B cell (primary cell): ENCODE measurements at regions not wholly inside any gene's neighbourhood (a gene's known extent, or its start where the extent isn't known, plus 50 kb on each side); places are given as distances from the start of the nearest gene placed in this dataset.

Source experiments
- ATAC-seq: fragments of 200-7000 bp; cut with Tn5 transposase; one replicate; pipeline ENCODE4 v1.10.0; 2021; ENCODE audit warnings: low read depth, mild to moderate bottlenecking, moderate number of reproducible peaks, moderate library complexity
- CTCF ChIA-PET: fragments of 350-600 bp; sonication (Branson Sonifier 250); formaldehyde crosslinking; loops from one replicate; lab custom pipeline; 2021; ENCODE audit warnings: antibody characterized with exemption, inconsistent platforms; lab: Charles Lee
- POLR2A ChIA-PET: fragments of 350-600 bp; sonication (Branson Sonifier 250); formaldehyde crosslinking; loops from one replicate; lab custom pipeline; 2021; ENCODE audit warnings: antibody characterized with exemption; lab: Charles Lee
- DNase-seq: peaks from one replicate; pipeline ENCODE4 v3.0.0; 2013
- H2AFZ ChIP-seq: 2 replicates; pipeline ENCODE4 v1.6.1; 2012; ENCODE audit warnings: mild to moderate bottlenecking, low read depth, low read length; ENCODE audit not compliant: insufficient read depth, poor library complexity, severe bottlenecking
- H3K27ac ChIP-seq, 2 donors: 1 replicate in 1 of 2; 2 replicates in 1 of 2; pipeline ENCODE4 v1.5.1; 2012 to 2013; ENCODE audit warnings: low read length in 2 of 2, mild to moderate bottlenecking in 2 of 2, moderate library complexity in 1 of 2
- H3K27me3 ChIP-seq, 4 experiments: fragments of 200-600 bp in 1 of 4; sonication (generic) in 1 of 4; replicated peaks in 1 of 4; 1 replicate in 2 of 4; 2 replicates in 2 of 4; pipeline versions ENCODE4 v1.6.1 to v1.7.0; 2013 to 2016; ENCODE audit warnings: low read length in 3 of 4, mild to moderate bottlenecking in 2 of 4, mixed read lengths in 1 of 4, moderate library complexity in 1 of 4; ENCODE audit not compliant: insufficient read depth in 4 of 4, control insufficient read depth in 3 of 4; ENCODE audit errors: control extremely low read depth in 1 of 4
- H3K36me3 ChIP-seq, 2 experiments: replicated peaks in 1 of 2; 1 replicate in 1 of 2; 2 replicates in 1 of 2; pipeline versions ENCODE4 v1.6.1 to v1.7.1; 2013; ENCODE audit warnings: low read length in 1 of 2; ENCODE audit not compliant: insufficient read depth in 2 of 2, control insufficient read depth in 1 of 2; ENCODE audit errors: control extremely low read depth in 1 of 2, extremely low read depth in 1 of 2
- H3K4me1 ChIP-seq, 2 donors: fragments of 200-600 bp in 1 of 2; sonication (generic) in 1 of 2; 1 replicate in 1 of 2; 2 replicates in 1 of 2; pipeline versions ENCODE4 v1.5.1 to v1.6.1; 2013 to 2017; ENCODE audit warnings: low read length in 2 of 2; ENCODE audit not compliant: control insufficient read depth in 2 of 2, insufficient read depth in 2 of 2
- H3K4me2 ChIP-seq: replicated peaks from 2 replicates; pipeline ENCODE3; 2012; ENCODE audit warnings: mild to moderate bottlenecking, low read depth, low read length; ENCODE audit not compliant: poor library complexity, severe bottlenecking
- H3K4me3 ChIP-seq, 5 experiments: fragments of 200-600 bp in 1 of 5; sonication (generic) in 1 of 5; 1 replicate in 3 of 5; 2 replicates in 2 of 5; pipeline versions ENCODE4 v1.5.1 to v1.7.0; 2011 to 2016; ENCODE audit warnings: low read length in 4 of 5, mild to moderate bottlenecking in 4 of 5, low read depth in 2 of 5, control low read depth in 1 of 5, moderate library complexity in 1 of 5; ENCODE audit not compliant: insufficient read depth in 1 of 5; ENCODE audit errors: control extremely low read depth in 1 of 5, extremely low read depth in 1 of 5
- H3K79me2 ChIP-seq: fragments of 200-600 bp; sonication (generic); one replicate; pipeline ENCODE4 v1.6.0; 2016; ENCODE audit warnings: low read length; ENCODE audit not compliant: control insufficient read depth, insufficient read depth
- H3K9ac ChIP-seq: fragments of 200-600 bp; sonication (generic); 2 replicates; pipeline ENCODE4 v1.6.1; 2017; ENCODE audit warnings: mild to moderate bottlenecking, low read length, moderate library complexity
- H3K9me3 ChIP-seq, 3 donors: one replicate each; pipeline versions ENCODE4 v1.6.1 to v1.7.1; 2013; ENCODE audit warnings: low read length in 2 of 3; ENCODE audit not compliant: control insufficient read depth in 2 of 3, insufficient read depth in 1 of 3; ENCODE audit errors: control extremely low read depth in 1 of 3
- H4K20me1 ChIP-seq: 2 replicates; pipeline ENCODE4 v1.6.0; 2012; ENCODE audit warnings: mild to moderate bottlenecking, low read length; ENCODE audit not compliant: insufficient read depth, control insufficient read depth, poor library complexity, severe bottlenecking
- H3K27ac Mint-ChIP-seq: one replicate; pipeline ENCODE4 v1.8.0; 2021; ENCODE audit warnings: mixed read lengths
- H3K27me3 Mint-ChIP-seq: one replicate; pipeline ENCODE4 v1.8.0; 2021; ENCODE audit warnings: mixed read lengths
- H3K4me1 Mint-ChIP-seq: one replicate; pipeline ENCODE4 v1.8.0; 2021; ENCODE audit warnings: mixed read lengths
- H3K4me3 Mint-ChIP-seq: one replicate; pipeline ENCODE4 v1.8.0; 2021; ENCODE audit warnings: mixed read lengths
- H3K9me3 Mint-ChIP-seq: one replicate; pipeline ENCODE4 v1.8.0; 2022; ENCODE audit warnings: mixed read lengths; ENCODE audit not compliant: insufficient read depth
- CTCF ChIP-seq: fragments of 200-600 bp; IDR thresholded peaks from one replicate; pipeline ENCODE4 v1.8.0; 2022; ENCODE audit warnings: antibody characterized with exemption, mild to moderate bottlenecking
- EZH2 ChIP-seq: IDR thresholded peaks from 2 replicates; pipeline ENCODE4 v1.6.1; 2012; ENCODE audit warnings: borderline replicate concordance, low read depth, mild to moderate bottlenecking, moderate library complexity, low read length; ENCODE audit not compliant: insufficient read depth, poor library complexity, severe bottlenecking
- WGBS: methylation state at CpG from one replicate; pipeline ENCODE4 v1.1.5; 2013; ENCODE audit warnings: missing lambda C conversion rate; ENCODE audit not compliant: insufficient coverage; 5-methylcytosine and 5-hydroxymethylcytosine counted together
- intact Hi-C: fragments of 100-400 bp; cut with micrococcal nuclease; formaldehyde crosslinking; loops from one replicate; pipeline ENCODE4 v1.10.0; 2022

- no peaks in the 10 kb centered on the region for H3K4me1 Mint-ChIP-seq
- H3K9ac ChIP-seq = no peak overlapping the region
- no peaks in the 10 kb centered on the region for H3K9me3 ChIP-seq
- POLR2A ChIA-PET = no interaction called here
- H3K4me1 ChIP-seq = no peaks in the 10 kb centered on the region
- no peak overlapping the region for H2AFZ ChIP-seq
- H3K27ac ChIP-seq = no peak overlapping the region
- TF ChIP-seq CTCF (no peak), EZH2 (no peak)
- intact Hi-C loops = no loop called here
- no peaks in the 10 kb centered on the region for H3K27me3 Mint-ChIP-seq
- CTCF ChIA-PET = no interaction called here
- DNase-seq (no peak), ATAC-seq (no peak)
- no peak overlapping the region for H3K4me2 ChIP-seq
- H3K27ac Mint-ChIP-seq = no peak overlapping the region
- H3K36me3 ChIP-seq = no peaks in the 10 kb centered on the region
- no peaks in the 10 kb centered on the region for H4K20me1 ChIP-seq
- H3K27me3 ChIP-seq = no peaks in the 10 kb centered on the region
- no CpG with 5 or more reads among the region's 1 CpG for WGBS
- H3K9me3 Mint-ChIP-seq = peaks cover 6% of the 10 kb centered on the region
- H3K4me3 Mint-ChIP-seq = no peak overlapping the region
- no peak overlapping the region for H3K4me3 ChIP-seq
- no peaks in the 10 kb centered on the region for H3K79me2 ChIP-seq
Observed at GRCh38 chr9:15021146-15021545, 110.9 kb upstream of the FREM1 start.

GRCh38 chr9:15018096-15018637, 107.9 kb upstream of the FREM1 start:
- H3K4me1 ChIP-seq = no peaks in the 10 kb centered on the region
- H3K27me3 ChIP-seq = no peaks in the 10 kb centered on the region
- Mint-ChIP-seq H3K27ac (no peak overlapping the region), H3K4me1 (no peaks in the 10 kb centered on the region), H3K9me3 (no peaks in the 10 kb centered on the region), H3K27me3 (peaks cover 3% of the 10 kb centered on the region), H3K4me3 (no peak overlapping the region)
- H3K36me3 ChIP-seq = no peaks in the 10 kb centered on the region
- TF ChIP-seq EZH2 (no peak), CTCF (no peak)
- no peak overlapping the region for H3K4me3 ChIP-seq
- ATAC-seq = no peak
- H2AFZ ChIP-seq = no peak overlapping the region
- CTCF ChIA-PET = no interaction called here
- WGBS = 98% methylated on average over 5 of the region's 6 CpGs
- no peaks in the 10 kb centered on the region for H4K20me1 ChIP-seq
- no peak for DNase-seq
- H3K27ac ChIP-seq = no peak overlapping the region
- H3K79me2 ChIP-seq = no peaks in the 10 kb centered on the region
- no peak overlapping the region for H3K9ac ChIP-seq
- intact Hi-C loops = no loop called here
- POLR2A ChIA-PET = no interaction called here
- H3K4me2 ChIP-seq = no peak overlapping the region
- no peaks in the 10 kb centered on the region for H3K9me3 ChIP-seq
